GM03348 (cell line): ENCODE measurements at regions not wholly inside any gene's neighbourhood (a gene's known extent, or its start where the extent isn't known, plus 50 kb on each side); places are given as distances from the start of the nearest gene placed in this dataset.
"Not testable (repeated sequence)": the region's sequence is repeated elsewhere in the genome, so short reads cannot be mapped to it uniquely, and the experiment has no call there.

Source experiments
- DNase-seq: peaks from one replicate; pipeline ENCODE4 v3.0.0; 2012; ENCODE audit warnings: low spot score

DNA sequence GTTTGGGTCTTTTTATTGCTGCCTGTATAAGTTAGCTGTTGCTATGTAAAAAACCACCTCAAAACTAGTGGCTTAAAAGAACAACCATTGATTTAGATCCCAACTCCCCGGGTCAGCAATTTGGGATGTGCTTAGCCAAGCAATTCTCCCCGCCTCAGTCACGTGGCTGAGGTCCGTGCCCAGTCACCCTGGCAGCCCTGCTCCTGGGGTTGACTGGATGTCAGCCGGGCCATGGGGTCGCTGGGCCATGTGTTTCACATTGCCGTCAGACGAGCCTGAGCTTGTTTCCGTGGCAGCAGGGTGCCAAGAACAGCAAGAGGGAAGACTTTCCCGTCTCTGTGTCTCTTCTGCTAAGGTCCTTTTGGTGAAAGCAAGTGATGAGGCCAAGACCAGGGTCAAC, 345.7 kb upstream of the FAT1 start:
- DNase-seq: no peak

DNA sequence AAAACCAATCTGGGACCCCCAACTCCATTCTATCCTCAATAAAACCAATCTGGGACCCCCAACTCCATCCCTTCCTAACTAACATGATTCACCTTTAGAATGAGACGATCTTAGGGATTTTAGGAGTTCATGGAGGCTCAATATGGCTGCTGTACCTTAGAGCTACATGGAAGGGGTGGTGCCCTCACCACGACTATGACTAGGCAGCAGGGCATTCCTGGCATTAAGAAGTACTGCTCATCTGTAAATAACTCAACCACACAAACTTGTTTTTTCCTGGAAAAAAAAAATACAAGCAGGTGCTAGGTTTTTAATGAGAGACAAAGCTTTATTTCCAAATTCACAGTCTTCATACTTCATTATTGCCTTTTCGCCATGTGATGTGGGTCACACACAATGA, 346.5 kb upstream of the FAT1 start:
- DNase-seq: no peak

DNA sequence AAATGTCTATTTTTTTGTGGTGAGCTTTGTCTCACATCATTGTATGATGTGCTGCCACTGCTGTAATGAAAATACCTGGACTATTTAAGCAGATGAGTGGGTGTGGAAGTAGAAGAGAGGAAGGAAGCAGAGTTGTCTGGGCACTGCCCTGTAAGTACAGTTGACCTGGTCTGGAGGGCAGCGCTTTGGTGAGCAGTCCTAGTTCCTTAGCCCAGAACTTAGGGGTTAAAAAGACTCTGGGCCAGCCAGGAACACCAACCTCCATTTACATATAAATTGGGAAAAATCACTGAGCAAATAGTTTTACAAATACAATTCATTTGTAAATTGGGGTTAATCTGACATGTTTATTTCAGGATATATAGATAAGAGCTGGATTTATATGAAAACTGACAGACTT, 347.1 kb upstream of the FAT1 start:
- DNase-seq: no peak

DNA sequence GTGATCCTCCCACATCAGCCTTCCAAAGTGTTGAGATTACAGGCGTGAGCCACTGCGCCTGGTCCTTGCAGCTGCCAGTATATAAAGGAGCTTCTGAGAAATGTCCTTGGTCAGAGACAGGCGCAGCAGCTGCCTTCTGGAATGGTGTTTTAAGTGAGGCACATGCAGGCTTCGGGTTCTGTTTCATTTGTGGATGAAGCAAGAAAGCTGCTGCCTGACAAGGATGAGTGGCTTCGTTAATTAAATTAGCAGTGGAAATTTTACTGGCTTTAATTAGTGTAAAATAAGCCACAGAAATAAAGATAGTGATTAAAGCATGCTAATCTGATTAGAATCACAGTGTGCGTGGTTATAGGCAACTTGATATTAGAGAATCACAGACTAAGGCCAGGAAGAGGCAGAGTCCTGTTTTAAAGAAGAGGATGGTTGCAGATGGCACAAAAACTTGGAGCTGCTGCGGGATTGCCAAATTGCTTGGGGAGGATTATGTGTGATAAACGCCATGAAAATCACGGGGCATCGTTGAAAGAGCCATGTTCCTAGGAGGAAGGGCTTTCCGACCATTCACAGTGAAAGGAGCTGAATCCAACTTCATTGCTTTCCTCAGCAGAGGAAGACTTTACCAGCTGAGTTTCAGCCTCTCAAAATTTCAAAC, 348.4 kb upstream of the FAT1 start:
- DNase-seq: peak; percentile 23

DNA sequence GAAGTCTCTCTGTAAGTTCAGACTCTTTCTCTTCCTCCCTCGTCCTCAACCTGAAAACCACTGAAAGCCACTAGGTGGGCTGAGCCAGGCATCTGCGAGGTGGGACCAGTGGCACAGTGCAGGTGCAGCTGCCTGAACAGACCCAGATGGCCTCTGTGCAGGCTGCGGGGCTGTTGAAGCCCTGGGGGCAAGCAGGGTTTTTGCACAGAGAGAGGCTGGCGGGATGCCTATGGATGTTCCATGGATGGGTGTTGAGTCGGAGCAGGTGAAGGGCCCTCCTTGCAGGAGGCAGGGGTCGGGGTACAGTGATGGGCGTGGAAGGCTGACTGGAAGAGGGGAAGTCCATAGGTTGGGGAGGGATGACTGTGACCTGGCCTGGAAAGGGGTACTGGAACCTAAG, 350.2 kb upstream of the FAT1 start:
- no peak for DNase-seq

DNA sequence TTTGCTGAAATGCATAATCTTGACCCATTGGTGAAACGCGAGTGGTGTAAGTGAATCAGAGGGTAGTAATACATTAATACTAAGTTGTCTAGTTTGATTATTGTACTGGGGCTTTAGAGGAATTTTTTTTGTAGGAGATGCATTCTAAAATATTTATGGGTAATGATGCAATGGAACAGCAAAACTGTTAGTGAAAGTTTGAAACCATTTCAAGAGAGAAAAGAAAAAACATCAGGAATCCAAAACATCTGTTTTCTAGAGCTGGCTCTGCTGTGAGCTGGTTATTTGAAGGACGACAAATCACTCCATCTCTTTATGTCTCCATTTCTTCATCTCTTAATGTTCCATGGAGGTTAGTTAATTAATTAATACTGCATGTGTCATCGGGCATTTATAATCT, 351.9 kb upstream of the FAT1 start:
- DNase-seq: peak; percentile 68

DNA sequence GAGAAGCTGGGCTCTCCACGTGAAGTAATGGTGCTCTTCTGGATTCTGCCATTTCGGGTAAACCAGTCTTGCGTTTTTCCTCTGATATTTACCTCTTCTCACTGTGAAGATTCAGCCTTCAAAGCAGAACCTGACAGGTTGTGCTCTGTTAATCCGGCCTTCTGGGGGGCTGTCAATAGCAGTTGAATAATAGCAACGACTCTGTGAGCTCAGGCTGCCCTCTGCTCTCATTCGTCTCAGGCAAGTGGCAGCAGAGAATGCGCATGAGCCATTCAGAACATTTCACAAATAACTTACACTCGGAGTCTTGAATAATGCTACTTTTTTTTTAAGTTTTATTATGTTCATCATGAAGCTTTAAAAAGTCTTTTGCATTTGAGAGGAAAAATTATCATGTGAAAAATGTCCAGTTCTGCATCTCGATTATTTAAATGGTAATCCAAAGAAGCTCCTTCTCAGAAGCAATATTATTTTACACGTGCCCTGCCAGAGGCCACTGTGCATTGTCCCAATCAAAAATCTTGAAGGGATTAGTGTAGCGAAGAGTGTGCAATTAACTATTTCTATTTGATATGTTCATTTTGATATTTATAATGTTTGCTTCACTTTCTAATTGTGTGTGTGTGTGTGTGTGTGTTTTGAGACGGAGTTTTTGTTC, 354.2 kb upstream of the FAT1 start:
- no peak for DNase-seq

DNA sequence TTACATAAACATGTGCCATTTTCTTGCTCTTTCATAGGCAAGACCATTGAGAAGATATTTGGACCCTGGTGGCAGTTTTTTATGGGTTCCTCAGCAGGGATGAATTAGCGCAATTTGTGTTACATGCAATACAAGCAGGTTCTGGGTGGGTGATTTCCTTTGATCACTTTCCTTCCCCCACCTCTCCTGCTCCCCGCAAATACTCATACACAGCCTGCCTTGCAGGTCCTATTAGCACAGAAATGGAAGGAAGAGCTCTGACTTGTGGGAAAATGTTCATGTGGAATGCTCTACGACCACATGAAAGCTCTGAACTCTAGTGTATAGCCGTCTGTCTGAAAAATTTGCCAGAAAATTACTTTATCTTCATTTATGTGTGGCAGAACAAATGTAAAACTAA, 361.0 kb upstream of the FAT1 start:
- no peak for DNase-seq

DNA sequence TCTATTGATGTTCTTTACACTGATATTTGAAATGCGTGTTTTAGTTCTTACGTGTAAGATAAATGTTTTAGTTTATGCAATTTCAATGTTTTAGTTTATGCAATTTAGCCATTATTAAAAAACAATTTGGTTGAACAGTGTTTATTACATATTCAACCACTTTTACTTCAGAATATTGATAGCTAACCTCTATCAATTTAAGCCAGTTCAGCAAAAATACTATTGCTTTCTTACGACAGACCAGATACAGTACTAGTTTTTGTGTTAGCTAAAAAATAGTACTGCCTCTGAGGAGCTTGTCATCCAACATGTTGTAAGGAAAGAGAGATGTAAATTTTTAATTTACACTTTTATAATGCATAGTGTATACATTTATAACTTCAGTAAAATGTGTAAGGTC, 361.7 kb upstream of the FAT1 start:
- no peak for DNase-seq

DNA sequence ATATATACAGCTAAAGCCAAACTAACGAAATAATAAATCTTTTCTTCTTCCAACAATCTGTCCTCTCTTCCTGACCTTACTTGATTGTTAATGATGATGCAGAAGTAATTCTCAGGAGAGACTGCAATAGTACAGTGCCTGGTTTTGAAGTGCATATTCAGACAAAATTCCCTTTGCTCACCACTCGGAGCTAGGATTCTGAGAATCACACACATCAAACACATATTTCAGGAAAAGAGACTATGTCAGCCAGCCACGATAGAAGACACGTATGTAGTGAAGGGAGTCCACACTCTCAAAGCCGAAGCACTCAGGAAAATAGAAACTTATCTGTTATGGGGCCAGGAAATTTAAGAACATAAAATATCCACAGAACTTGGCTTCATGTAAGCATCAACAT, 362.5 kb upstream of the FAT1 start:
- no peak for DNase-seq

DNA sequence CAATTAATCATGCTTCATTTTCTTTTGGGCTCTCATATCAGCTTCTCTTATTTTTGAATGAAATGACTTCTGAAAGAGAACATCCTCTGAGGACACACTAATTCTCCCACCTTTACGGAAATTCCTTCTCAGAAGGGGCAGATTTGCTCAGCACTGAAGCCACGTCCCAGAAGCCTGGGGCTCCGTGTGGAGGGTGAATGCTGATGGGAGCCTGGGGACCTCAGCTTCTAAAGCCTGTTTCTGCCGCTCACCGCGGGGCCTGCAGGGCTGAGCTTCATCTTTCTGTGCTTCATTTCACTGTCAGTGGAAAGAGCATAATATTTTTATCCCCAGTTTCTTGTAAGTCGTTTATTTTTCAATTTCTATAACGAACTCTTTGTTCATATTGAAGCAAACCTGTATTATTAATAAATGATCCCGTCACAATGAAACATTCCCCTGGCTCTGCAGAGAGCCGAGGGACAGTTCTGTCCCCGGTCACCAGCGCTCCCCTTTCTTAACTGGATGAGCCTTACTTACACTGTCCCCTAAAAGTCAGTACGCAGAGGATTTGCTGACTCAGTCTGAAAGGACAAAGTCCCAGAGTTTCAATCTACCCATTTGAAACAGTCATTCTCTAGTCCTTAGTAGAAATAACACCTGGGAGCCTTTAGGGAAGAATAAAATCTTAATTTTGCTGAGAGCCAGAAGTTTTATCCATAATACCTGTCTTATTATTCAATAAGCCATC, 364.6 kb upstream of the FAT1 start:
- no peak for DNase-seq

DNA sequence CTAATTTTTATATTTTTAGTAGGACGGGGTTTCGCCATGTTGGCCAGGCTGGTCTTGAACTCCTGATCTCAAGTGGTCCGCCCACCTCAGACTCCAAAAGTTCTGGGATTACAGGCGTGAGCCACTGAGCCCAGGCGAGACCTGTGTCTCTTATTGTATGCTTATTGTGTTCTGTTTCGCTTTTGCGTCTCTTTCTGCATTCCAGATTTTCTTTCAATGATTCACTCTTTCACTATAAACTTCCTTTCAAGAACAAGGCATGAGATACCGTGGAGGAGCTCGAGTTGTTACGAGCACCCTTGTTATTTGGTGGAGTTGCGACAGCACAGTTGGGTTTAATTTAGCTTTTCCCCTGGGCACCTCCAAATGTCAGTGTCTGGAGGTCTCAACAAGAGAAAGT, 366.7 kb upstream of the FAT1 start:
- DNase-seq: no peak

DNA sequence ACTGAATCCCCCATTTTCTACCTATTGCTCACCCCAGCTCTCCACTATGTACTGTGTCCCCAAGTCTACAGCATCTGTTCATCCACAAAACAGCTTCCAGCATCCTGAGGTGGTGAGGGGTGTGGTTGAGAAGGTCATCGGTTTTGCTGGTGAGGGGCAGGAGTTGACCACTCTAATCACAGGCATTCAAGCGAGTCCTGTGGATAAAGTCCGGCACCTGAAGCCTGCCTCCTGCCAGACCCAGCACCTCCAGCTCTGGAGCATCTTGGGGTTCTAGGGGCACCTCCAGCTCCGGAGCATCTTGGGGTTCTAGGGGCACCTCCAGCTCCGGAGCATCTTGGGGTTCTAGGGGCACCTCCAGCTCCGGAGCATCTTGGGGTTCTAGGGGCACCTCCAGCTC, 367.2 kb upstream of the FAT1 start:
- not testable (repeated sequence) for DNase-seq

DNA sequence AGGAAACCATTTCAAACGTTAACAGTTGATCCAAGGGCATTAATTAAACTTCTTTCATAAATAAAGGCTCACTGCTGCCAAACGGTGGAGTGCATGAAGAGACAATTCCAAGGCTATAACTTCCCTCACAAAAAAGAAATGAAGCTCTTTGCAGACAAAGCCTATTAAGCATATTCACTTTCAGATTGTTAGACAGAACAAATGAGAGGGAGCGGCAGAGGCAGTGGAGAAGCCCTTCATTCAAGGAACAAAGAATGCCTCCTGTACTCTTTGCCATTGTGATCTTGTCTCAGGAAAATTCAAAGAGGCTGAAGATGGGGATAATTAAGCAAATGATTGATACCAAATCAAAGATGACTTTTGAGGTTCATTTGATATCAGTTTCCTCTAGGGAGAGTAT, 370.5 kb upstream of the FAT1 start:
- no peak for DNase-seq

DNA sequence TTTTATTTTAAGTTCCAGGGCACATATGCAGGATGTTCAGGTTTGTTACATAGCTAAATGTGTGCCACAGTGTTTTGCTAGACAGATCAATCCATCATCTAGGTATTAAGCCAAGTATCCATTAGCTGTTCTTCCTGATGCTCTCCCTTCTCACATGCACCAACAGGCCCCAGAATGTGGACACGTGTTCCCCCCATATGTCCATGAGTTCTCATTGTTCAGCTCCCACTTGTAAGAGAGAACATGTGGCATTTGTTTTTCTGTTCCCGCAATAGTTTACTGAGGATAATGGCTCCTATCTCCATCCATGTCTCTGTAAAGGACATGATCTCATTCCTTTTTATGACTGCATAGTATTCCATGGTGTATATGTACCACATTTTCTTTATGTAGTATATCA, 374.8 kb upstream of the FAT1 start:
- no peak for DNase-seq

DNA sequence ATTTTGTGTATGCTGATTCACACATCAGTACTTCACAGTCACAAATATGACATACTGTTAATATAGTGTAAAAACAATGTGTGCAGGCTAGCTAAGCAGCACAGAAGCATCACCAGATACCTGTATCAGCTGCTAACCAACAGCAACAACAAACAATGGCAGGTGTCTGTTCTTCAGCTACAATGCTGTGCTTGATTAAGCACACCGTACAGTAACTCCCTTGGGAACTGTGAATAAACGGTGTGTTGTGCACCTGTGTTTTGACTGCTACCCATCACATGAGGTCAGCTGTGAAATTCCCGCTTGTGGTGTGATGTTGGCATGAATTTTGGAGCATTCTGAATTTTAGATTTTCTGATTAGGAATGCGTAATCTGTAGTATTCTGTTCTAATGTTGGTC, 379.7 kb upstream of the FAT1 start:
- no peak for DNase-seq

DNA sequence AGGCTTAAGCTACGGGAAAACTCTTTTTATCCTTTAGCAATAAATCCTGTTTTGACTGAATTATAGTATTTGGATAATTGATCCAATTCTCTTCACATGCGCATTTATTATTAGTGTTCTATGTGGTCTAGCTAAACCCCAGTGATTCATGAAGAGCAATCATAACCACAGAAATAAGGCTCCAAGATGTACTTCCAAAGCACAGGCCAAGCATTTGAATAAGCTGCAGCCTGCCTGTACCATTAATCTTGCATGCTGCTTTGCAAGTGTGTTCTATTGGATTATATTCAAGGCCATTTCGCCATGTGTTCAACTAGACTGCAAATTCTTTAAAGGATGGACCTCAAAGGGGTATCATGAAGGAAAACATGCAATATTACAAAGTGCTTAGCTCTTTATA, 385.2 kb upstream of the FAT1 start:
- DNase-seq: peak; percentile 14

DNA sequence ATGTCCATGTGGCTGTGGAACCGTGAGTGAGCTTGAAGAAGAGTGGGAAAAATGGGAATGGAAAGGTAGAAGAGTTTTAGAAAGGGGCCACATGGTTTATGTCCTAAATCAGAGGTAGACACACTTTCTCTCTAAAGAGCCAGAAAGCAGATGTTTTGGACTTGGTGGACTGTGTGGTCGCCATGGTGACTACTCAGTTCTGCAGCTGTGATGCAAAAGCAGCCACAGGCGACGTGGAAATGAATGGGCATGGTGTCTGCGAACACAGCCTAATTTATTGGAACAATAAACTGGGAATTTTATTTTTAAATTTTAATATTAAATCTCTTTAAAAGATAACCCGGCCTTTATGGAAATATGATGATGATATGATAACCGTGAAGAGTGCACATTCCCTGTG, 386.0 kb upstream of the FAT1 start:
- DNase-seq: no peak

DNA sequence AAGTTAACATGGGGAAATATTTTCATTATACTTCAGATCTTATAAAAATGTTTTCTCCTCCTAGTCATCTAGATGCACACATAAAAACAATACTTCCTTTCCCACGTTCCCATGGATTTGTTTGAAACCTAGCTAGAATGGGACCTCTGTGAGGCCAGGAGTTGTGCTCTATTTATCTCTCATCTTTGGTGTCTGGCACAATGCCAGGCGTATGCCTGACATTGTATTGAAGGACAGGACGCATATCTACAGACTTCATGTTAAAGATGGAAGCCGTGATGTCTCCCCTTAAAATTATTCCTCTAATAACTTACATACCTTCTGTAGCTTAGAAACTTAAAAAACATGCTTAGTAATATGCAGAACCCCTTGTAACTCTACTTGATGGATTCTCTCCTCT, 394.5 kb upstream of the FAT1 start:
- DNase-seq: no peak

DNA sequence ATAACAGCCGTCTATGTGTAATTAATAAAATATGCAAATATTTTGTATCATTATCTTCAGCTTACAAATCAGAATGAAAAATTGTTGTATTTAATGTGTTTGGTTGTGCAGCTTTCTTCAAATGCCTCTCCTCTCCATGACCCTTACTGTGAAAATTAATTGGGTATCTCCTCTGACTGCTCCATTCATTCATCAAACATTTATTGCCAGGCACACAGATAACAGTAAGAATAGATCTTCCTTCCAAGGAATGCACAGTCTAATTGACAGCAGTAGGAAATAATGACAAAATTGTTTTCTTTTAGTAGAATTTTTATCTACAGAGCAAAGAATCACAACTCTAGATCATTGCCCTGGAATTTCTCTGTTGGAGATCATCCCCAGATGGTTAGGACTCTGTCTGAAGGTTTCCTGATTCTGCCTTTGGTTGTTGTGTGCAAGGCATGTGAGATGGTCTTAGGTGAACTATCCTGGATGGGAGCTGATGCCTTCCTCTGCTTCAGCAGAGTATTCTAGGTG, 395.0 kb upstream of the FAT1 start:
- DNase-seq: peak; percentile 27

DNA sequence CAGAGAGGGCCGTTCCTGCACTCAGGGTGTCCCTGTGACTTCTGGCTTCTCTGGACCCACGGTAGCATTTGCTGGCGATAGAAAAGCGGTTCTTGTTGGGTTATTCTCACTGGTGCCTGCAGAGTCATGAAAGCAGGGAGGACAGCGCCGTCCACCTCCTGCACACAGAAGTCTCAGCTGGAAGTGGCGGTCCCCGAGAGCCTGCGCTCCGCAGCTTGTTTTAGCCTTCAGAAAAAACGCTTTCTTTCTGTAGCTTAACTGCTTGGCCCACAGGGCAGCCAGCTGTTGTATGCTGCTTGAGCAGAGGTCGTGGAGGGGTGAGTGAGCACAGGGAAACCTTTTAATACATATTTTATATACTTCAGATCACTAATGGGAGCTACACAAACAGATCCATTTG, 400.7 kb upstream of the FAT1 start:
- DNase-seq: no peak

DNA sequence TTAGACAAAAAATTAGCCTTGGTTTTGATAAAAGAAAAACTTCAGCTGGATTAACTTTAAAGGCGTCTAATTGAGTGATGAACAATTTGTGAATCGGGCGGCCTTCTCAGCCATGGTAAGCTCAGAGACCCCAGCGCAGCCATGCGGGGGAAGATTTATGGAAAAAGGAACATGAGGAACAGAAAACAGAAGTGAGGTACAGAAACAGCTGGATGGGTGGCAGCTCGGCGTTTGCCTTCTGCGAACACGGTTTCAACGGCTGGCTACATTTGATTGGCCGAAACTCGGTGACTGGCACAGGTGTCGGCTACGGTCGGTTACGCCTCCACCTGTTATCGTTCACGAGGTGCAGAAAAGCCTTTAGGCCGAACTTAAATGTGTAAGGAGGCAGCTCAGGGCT, 401.4 kb upstream of the FAT1 start:
- peak; percentile 12 for DNase-seq

DNA sequence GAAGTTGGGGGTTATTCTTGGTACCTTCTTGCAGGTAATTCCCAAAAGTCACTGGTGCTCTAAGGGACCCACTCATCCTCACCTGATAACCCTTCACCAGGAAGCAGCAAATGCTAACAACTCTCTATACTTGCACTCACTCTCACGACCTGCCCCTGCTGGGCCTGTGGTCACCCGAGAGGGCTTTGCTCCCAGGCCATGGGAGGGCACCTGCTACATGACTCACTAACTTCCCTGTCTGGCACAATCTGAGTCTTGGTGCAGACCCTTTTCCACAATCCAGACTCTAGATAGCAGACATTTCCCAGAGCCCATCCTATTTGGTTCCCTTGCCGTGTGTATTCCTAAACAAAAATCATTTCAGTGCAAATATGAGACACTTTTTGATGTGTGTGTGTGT, 403.8 kb upstream of the FAT1 start:
- no peak for DNase-seq
